Panc1 (cell line): ENCODE measurements at regions not wholly inside any gene's neighbourhood (a gene's known extent, or its start where the extent isn't known, plus 50 kb on each side); places are given as distances from the start of the nearest gene placed in this dataset.

Source experiments
- ATAC-seq: fragments of 200-7000 bp; cut with Tn5 transposase; 2 replicates; pipeline ENCODE4 v1.9.1; 2020; ENCODE audit warnings: mild to moderate bottlenecking, moderate library complexity
- BruUV-seq: library from RNA; stranded (reverse); fragments of 400-500 nt; replicated peaks from 2 replicates; lab custom pipeline; 2021; lab: Mats Ljungman, UMichigan
- CTCF ChIA-PET: fragments of 300-600 bp; sonication (Branson Sonifier 250); formaldehyde crosslinking; loops from one replicate; lab custom pipeline; 2022; ENCODE audit warnings: antibody characterized with exemption; lab: Charles Lee
- POLR2A ChIA-PET: fragments of 300-600 bp; sonication (Branson Sonifier 250); formaldehyde crosslinking; loops from one replicate; lab custom pipeline; 2022; ENCODE audit warnings: antibody characterized with exemption; lab: Charles Lee
- DNase-seq: peaks from one replicate; pipeline ENCODE4 v3.0.0-alpha.2; 2010; ENCODE audit warnings: low read depth, low spot score
- H3K27ac ChIP-seq: 2 replicates; pipeline ENCODE4 v1.5.1; 2011; ENCODE audit warnings: mild to moderate bottlenecking, low read length, inconsistent platforms
- H3K27me3 ChIP-seq: fragments of 200-500 bp; sonication (Bioruptor generic); 2 replicates; pipeline ENCODE4 v1.6.0; 2014; ENCODE audit warnings: low read length, inconsistent platforms; ENCODE audit not compliant: control insufficient read depth, insufficient read depth
- H3K36me3 ChIP-seq: fragments of 200-500 bp; sonication (Bioruptor generic); 2 replicates; pipeline ENCODE4 v1.5.1; 2014; ENCODE audit warnings: inconsistent platforms, mild to moderate bottlenecking, low read length, moderate library complexity; ENCODE audit not compliant: control insufficient read depth, insufficient read depth
- H3K4me1 ChIP-seq: 2 replicates; pipeline ENCODE4 v1.5.1; 2011; ENCODE audit warnings: inconsistent platforms, mild to moderate bottlenecking, low read length, moderate library complexity; ENCODE audit not compliant: control insufficient read depth, insufficient read depth
- H3K4me3 ChIP-seq, 2 experiments: 2 replicates each; pipeline ENCODE4 v1.5.1; 2011 to 2012; ENCODE audit warnings: low read depth in 2 of 2, low read length in 2 of 2, mild to moderate bottlenecking in 2 of 2, inconsistent platforms in 1 of 2, moderate library complexity in 1 of 2
- H3K9me3 ChIP-seq: fragments of 200-500 bp; sonication (Bioruptor generic); 2 replicates; pipeline ENCODE4 v1.5.1; 2014; ENCODE audit warnings: low read depth, mild to moderate bottlenecking, inconsistent platforms, low read length, moderate library complexity; ENCODE audit not compliant: control insufficient read depth, insufficient read depth
- POLR2AphosphoS5 ChIP-seq: IDR thresholded peaks from 2 replicates; pipeline ENCODE4 v1.6.1; 2012; ENCODE audit warnings: mild to moderate bottlenecking, low read depth, low read length, moderate library complexity
- REST ChIP-seq, 2 experiments: IDR thresholded peaks; 2 replicates each; pipeline ENCODE4 v1.6.1; 2011 to 2012; ENCODE audit warnings: low read depth in 2 of 2, control low read depth in 1 of 2, low read length in 1 of 2, mild to moderate bottlenecking in 1 of 2, moderate library complexity in 1 of 2; ENCODE audit not compliant: insufficient read depth in 1 of 2
- SIN3A ChIP-seq: IDR thresholded peaks from 2 replicates; pipeline ENCODE4 v1.6.1; 2012; ENCODE audit warnings: low read depth, mild to moderate bottlenecking, low read length, moderate library complexity, borderline replicate concordance; ENCODE audit not compliant: insufficient read depth
- TCF7L2 ChIP-seq: IDR thresholded peaks from 2 replicates; pipeline ENCODE4 v1.6.1; 2011; ENCODE audit warnings: mild to moderate bottlenecking, low read depth, low read length, inconsistent platforms
- in situ Hi-C: cut with HindIII; loops from 2 replicates; pipeline ENCODE4 v1.10.0; 2016; ENCODE audit warnings: low sequenced_read_pairs, low pct_unique_long_range_greater_than_20kb
- intact Hi-C: fragments of 100-400 bp; cut with micrococcal nuclease; formaldehyde crosslinking; loops from one replicate; pipeline ENCODE4 v1.10.0; 2022; ENCODE audit not compliant: unreplicated experiment
- TF ChIP-seq, protein P1 (sequence below): fragments of 450-650 bp; IDR thresholded peaks from 2 replicates; pipeline ENCODE4 v1.5.1; 2017; ENCODE audit warnings: mild to moderate bottlenecking

DNA sequence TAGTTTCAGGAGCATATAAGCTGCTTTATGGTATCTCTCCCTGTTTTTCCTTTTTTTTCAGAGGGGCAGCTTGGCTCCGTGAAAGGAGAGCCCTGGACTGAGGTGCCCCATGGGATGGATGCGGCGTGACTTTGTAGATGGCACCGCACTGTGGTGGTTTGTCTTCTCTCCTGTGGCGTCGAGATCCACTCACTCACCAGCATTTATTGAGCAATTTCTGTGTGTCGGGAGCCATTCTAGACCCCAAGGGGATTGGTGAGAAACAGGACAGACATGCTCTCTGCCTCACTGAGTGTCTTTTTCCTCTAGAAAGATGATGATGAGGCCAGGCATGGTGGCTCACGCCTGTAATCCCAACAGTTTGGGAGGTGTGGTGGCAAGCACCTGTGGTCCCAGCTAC is 55.9 kb upstream of the PHF21B start:
- BruUV-seq: no TSS peak
- H3K27ac ChIP-seq: no peak overlapping the region
- H3K4me1 ChIP-seq: peaks cover 5% of the 10 kb centered on the region; the same call in 1 of the 2 replicates
- H3K9me3 ChIP-seq: no peaks in the 10 kb centered on the region
- intact Hi-C loops (no loop called here), in situ Hi-C loops (no loop called here)
- H3K4me3 ChIP-seq: no peak overlapping the region
- ATAC-seq: no peak
- TF ChIP-seq REST (IDR thresholded peaks at IDR 0.05; ENCODE audit: insufficient read depth in 1 of 2, low read depth in 2 of 2, low read length in 1 of 2) (no peak), SIN3A (no peak), TCF7L2 (no peak), POLR2AphosphoS5 (no peak)
- TF ChIP-seq, protein P1, sequence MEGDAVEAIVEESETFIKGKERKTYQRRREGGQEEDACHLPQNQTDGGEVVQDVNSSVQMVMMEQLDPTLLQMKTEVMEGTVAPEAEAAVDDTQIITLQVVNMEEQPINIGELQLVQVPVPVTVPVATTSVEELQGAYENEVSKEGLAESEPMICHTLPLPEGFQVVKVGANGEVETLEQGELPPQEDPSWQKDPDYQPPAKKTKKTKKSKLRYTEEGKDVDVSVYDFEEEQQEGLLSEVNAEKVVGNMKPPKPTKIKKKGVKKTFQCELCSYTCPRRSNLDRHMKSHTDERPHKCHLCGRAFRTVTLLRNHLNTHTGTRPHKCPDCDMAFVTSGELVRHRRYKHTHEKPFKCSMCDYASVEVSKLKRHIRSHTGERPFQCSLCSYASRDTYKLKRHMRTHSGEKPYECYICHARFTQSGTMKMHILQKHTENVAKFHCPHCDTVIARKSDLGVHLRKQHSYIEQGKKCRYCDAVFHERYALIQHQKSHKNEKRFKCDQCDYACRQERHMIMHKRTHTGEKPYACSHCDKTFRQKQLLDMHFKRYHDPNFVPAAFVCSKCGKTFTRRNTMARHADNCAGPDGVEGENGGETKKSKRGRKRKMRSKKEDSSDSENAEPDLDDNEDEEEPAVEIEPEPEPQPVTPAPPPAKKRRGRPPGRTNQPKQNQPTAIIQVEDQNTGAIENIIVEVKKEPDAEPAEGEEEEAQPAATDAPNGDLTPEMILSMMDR: no peak
- H3K36me3 ChIP-seq: no peaks in the 10 kb centered on the region
- no peak for DNase-seq
- ChIA-PET POLR2A (interaction anchor here (0.5 kb wide), 1 partner anchor 109 kb away, joined by 3 read pairs; no protein-coding TSS in a partner anchor), CTCF (no interaction called here)
- H3K27me3 ChIP-seq: no peaks in the 10 kb centered on the region

- ChIA-PET POLR2A (no interaction called here), CTCF (no interaction called here)
- no peaks in the 10 kb centered on the region for H3K27me3 ChIP-seq
- H3K4me1 ChIP-seq: peaks cover 14% of the 10 kb centered on the region
- no peaks in the 10 kb centered on the region for H3K36me3 ChIP-seq
- intact Hi-C loops: no loop called here
- H3K4me3 ChIP-seq: no peak overlapping the region
- no peak for DNase-seq
- TF ChIP-seq, protein P1: no peak
- TF ChIP-seq REST (IDR thresholded peaks at IDR 0.05; ENCODE audit: insufficient read depth in 1 of 2, low read depth in 2 of 2, low read length in 1 of 2): no peak
- no peak for TF ChIP-seq SIN3A
- no peak for TF ChIP-seq TCF7L2
- no peak for TF ChIP-seq POLR2AphosphoS5
- no peak for ATAC-seq
- no peaks in the 10 kb centered on the region for H3K9me3 ChIP-seq
- BruUV-seq: no TSS peak
- no peak overlapping the region for H3K27ac ChIP-seq
- in situ Hi-C loops: no loop called here
Measured at GRCh38 chr22:45067731-45068130, 57.9 kb upstream of the PHF21B start.
